ENCODE measurements at regions not wholly inside any gene's neighbourhood (a gene's known extent, or its start where the extent isn't known, plus 50 kb on each side); places are given as distances from the start of the nearest gene placed in this dataset.

DNA sequence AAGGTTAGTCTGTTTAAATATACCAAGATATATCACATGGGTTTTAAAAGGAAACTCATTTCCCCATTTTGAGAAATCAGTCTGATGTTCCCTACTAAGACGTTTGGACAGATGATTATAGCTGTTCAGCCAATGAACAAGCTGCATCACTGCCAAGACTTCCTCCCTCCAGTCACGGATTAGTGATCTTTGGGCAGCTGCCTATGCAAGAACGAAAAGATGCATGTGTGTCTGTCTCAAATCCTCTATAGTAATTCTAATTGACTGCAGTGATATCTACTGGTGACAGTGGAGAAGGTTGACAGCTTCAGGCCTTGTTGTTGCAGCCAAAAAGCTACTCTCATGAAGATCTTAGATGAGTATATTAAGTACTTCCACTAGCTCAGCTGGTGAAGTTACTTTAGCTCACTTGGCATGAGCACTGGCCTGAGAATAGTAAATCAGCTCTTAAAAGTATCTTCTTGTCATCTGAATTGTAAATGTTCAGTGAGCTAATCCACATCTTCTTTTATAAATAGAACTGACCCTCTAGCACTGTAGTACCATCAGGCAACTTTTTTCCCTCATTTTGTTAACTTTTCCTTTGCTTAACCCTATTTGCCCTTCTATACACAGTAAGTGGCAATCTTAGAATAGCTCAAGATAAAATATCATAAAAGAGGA lies 134.5 kb upstream of the PCDH10 start:
- no peak for FAIRE-seq
- no peak for TF ChIP-seq POLR2AphosphoS5 (IDR thresholded peaks at IDR 0.05; ENCODE audit: low read depth, low read length)
- TF ChIP-seq TAF1 (IDR thresholded peaks at IDR 0.05; ENCODE audit: low read depth, low read length) = no peak
- no peak for TF ChIP-seq POU2F2 (IDR thresholded peaks at IDR 0.05; ENCODE audit: low read depth, low read length)
- no peak for TF ChIP-seq SPI1 (IDR thresholded peaks at IDR 0.05; ENCODE audit: low read depth, low read length)
- TF ChIP-seq PAX5 (IDR thresholded peaks at IDR 0.05; ENCODE audit: insufficient read depth, low read length, severe bottlenecking) = no peak
- no peak for TF ChIP-seq POLR2A (IDR thresholded peaks at IDR 0.05; ENCODE audit: low read depth, low read length)
- DNase-seq (ENCODE audit: insufficient read length, low spot score) = no peak

GRCh38 chr4:133045288-133045687 lies 103.8 kb upstream of the PCDH10 start:
- FAIRE-seq = no peak
- TF ChIP-seq POU2F2 (IDR thresholded peaks at IDR 0.05; ENCODE audit: low read depth, low read length) (no peak), TAF1 (IDR thresholded peaks at IDR 0.05; ENCODE audit: low read depth, low read length) (no peak), POLR2A (IDR thresholded peaks at IDR 0.05; ENCODE audit: low read depth, low read length) (no peak), SPI1 (IDR thresholded peaks at IDR 0.05; ENCODE audit: low read depth, low read length) (no peak)
- no peak for DNase-seq (ENCODE audit: insufficient read length, low spot score)

DNA sequence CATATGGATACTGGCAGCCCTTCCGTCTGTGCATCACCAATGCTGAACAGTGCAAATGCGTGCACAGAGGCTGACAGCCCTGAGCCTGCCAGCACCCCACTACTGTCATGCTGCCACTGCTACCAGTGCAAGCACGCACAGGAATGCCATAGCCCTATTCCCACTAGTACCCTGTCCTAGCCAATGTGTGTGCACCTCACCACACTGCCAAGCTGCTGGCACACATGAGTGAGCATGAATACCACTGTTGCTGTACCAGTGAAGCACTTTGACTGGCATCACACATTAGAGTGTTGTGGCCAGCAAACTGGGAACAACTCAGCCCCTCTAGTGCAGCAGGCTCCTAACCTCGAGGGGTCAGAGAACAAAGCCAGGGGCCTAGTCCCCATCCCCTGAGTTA lies 102.9 kb upstream of the PCDH10 start:
- FAIRE-seq = no peak
- TF ChIP-seq PAX5 (IDR thresholded peaks at IDR 0.05; ENCODE audit: insufficient read depth, low read length, severe bottlenecking) (no peak), POLR2A (IDR thresholded peaks at IDR 0.05; ENCODE audit: low read depth, low read length) (no peak), POU2F2 (IDR thresholded peaks at IDR 0.05; ENCODE audit: low read depth, low read length) (no peak), TAF1 (IDR thresholded peaks at IDR 0.05; ENCODE audit: low read depth, low read length) (no peak), POLR2AphosphoS5 (IDR thresholded peaks at IDR 0.05; ENCODE audit: low read depth, low read length) (no peak)
- no peak for DNase-seq (ENCODE audit: insufficient read length, low spot score)

DNA sequence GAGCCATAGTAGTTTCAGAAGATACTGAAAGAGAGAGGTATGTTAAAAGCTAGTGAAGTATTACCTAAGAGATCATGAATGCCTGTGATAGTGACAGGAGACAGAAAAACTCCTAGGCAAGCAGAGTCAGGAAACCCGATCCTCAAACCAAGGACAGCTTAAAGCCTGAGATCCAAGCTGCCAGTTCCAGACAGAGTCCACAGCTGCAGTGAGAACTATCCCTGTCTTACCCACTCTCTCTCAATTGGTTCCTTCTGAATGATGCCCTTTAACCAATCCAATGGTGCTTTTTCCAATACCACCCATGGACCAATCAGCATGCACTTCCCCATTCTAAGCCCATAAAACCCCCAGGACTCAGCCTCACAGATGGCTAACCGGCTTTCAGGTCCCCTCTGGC lies 90.4 kb upstream of the PCDH10 start:
- FAIRE-seq = no peak
- no peak for DNase-seq (ENCODE audit: insufficient read length, low spot score)
- no peak for TF ChIP-seq TAF1 (IDR thresholded peaks at IDR 0.05; ENCODE audit: low read depth, low read length)
- no peak for TF ChIP-seq POU2F2 (IDR thresholded peaks at IDR 0.05; ENCODE audit: low read depth, low read length)
- TF ChIP-seq SPI1 (IDR thresholded peaks at IDR 0.05; ENCODE audit: low read depth, low read length) = no peak
- no peak for TF ChIP-seq POLR2AphosphoS5 (IDR thresholded peaks at IDR 0.05; ENCODE audit: low read depth, low read length)
- no peak for TF ChIP-seq POLR2A (IDR thresholded peaks at IDR 0.05; ENCODE audit: low read depth, low read length)
- no peak for TF ChIP-seq PAX5 (IDR thresholded peaks at IDR 0.05; ENCODE audit: insufficient read depth, low read length, severe bottlenecking)

DNA sequence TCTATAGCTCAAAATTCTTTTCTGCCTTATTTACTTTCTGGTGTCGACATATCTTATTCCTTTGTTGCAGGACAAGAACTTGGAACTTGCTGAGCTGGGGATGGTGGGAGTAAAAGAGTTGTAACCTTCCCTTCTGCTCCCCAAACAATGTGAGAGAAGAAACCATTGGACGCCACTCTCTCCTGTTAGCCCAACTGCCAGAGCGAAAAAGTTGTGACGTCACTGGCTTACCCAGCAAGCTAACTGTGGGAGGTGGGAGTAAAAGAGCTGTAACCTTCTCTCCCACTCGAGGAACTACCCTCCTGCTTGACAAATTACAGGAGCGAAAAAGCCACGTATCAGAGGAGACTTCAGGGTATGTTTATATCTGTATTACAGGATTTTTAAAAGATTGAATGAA lies 90.0 kb upstream of the PCDH10 start:
- FAIRE-seq = no peak
- TF ChIP-seq TAF1 (IDR thresholded peaks at IDR 0.05; ENCODE audit: low read depth, low read length) (no peak), POU2F2 (IDR thresholded peaks at IDR 0.05; ENCODE audit: low read depth, low read length) (no peak), POLR2A (IDR thresholded peaks at IDR 0.05; ENCODE audit: low read depth, low read length) (no peak), POLR2AphosphoS5 (IDR thresholded peaks at IDR 0.05; ENCODE audit: low read depth, low read length) (no peak)
- DNase-seq (ENCODE audit: insufficient read length, low spot score) = no peak

- TF ChIP-seq TAF1 (IDR thresholded peaks at IDR 0.05; ENCODE audit: low read depth, low read length) = no peak
- TF ChIP-seq POU2F2 (IDR thresholded peaks at IDR 0.05; ENCODE audit: low read depth, low read length) = no peak
- no peak for TF ChIP-seq POLR2A (IDR thresholded peaks at IDR 0.05; ENCODE audit: low read depth, low read length)
- no peak for TF ChIP-seq PAX5 (IDR thresholded peaks at IDR 0.05; ENCODE audit: insufficient read depth, low read length, severe bottlenecking)
- TF ChIP-seq POLR2AphosphoS5 (IDR thresholded peaks at IDR 0.05; ENCODE audit: low read depth, low read length) = no peak
- TF ChIP-seq SPI1 (IDR thresholded peaks at IDR 0.05; ENCODE audit: low read depth, low read length) = no peak
- FAIRE-seq = no peak
- DNase-seq (ENCODE audit: insufficient read length, low spot score) = no peak
These were observed 86.2 kb upstream of the PCDH10 start for GRCh38 chr4:133062851-133063250.

GRCh38 chr4:133068083-133068482 lies 81.0 kb upstream of the PCDH10 start:
- no peak for DNase-seq (ENCODE audit: insufficient read length, low spot score)
- TF ChIP-seq POLR2A (IDR thresholded peaks at IDR 0.05; ENCODE audit: low read depth, low read length) (no peak), POU2F2 (IDR thresholded peaks at IDR 0.05; ENCODE audit: low read depth, low read length) (no peak), PAX5 (IDR thresholded peaks at IDR 0.05; ENCODE audit: insufficient read depth, low read length, severe bottlenecking) (no peak), SPI1 (IDR thresholded peaks at IDR 0.05; ENCODE audit: low read depth, low read length) (no peak), TAF1 (IDR thresholded peaks at IDR 0.05; ENCODE audit: low read depth, low read length) (no peak), POLR2AphosphoS5 (IDR thresholded peaks at IDR 0.05; ENCODE audit: low read depth, low read length) (no peak)
- FAIRE-seq = no peak

DNA sequence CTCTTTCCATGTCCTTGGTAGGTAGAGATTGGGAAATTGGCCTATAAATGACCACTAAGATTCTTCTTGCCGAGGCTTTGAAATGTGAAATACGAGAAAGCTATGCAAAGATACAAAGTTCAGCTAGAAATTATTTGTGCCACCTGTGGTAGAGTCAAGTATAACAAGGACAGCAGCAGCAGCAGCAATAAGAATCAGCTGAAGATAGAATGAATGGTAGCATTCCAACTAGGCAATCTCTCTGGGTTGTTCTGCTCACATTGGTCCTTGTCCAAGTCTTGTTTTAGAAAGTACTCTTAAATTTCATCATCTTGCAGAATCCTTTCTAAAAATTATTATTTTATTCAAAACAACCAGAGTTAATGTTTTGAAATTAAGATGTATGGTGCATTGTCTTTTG lies 67.8 kb upstream of the PCDH10 start:
- TF ChIP-seq POU2F2 (IDR thresholded peaks at IDR 0.05; ENCODE audit: low read depth, low read length) = no peak
- no peak for TF ChIP-seq POLR2AphosphoS5 (IDR thresholded peaks at IDR 0.05; ENCODE audit: low read depth, low read length)
- no peak for TF ChIP-seq SPI1 (IDR thresholded peaks at IDR 0.05; ENCODE audit: low read depth, low read length)
- TF ChIP-seq TAF1 (IDR thresholded peaks at IDR 0.05; ENCODE audit: low read depth, low read length) = no peak
- no peak for DNase-seq (ENCODE audit: insufficient read length, low spot score)
- FAIRE-seq = no peak

DNA sequence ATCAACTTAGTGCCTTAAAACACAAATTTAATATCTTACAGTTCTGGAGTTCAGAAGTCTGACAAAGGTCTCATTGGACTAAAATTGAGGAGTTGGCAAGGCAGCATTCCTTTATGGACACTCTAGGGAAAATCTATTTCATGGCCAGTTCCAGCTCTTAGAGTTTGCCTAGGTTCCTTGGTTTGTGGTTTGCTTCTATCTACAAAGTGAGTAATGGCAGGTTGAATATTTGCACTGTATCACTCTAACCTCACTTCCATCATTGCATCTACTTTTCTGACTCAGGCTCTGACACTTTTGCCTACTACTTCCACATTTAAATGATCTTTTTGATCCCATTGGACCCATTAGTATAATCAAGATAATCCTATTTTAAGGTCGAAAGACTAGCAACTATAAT lies 64.7 kb upstream of the PCDH10 start:
- DNase-seq (ENCODE audit: insufficient read length, low spot score) = no peak
- FAIRE-seq = no peak
- TF ChIP-seq TAF1 (IDR thresholded peaks at IDR 0.05; ENCODE audit: low read depth, low read length) (no peak), POLR2AphosphoS5 (IDR thresholded peaks at IDR 0.05; ENCODE audit: low read depth, low read length) (no peak), POLR2A (IDR thresholded peaks at IDR 0.05; ENCODE audit: low read depth, low read length) (no peak), PAX5 (IDR thresholded peaks at IDR 0.05; ENCODE audit: insufficient read depth, low read length, severe bottlenecking) (no peak), POU2F2 (IDR thresholded peaks at IDR 0.05; ENCODE audit: low read depth, low read length) (no peak), SPI1 (IDR thresholded peaks at IDR 0.05; ENCODE audit: low read depth, low read length) (no peak)

GRCh38 chr4:133095591-133095990 lies 53.5 kb upstream of the PCDH10 start:
- FAIRE-seq (no peak), DNase-seq (ENCODE audit: insufficient read length, low spot score) (no peak)
- TF ChIP-seq PAX5 (IDR thresholded peaks at IDR 0.05; ENCODE audit: insufficient read depth, low read length, severe bottlenecking) (no peak), POLR2AphosphoS5 (IDR thresholded peaks at IDR 0.05; ENCODE audit: low read depth, low read length) (no peak), POU2F2 (IDR thresholded peaks at IDR 0.05; ENCODE audit: low read depth, low read length) (no peak), SPI1 (IDR thresholded peaks at IDR 0.05; ENCODE audit: low read depth, low read length) (no peak), POLR2A (IDR thresholded peaks at IDR 0.05; ENCODE audit: low read depth, low read length) (no peak), TAF1 (IDR thresholded peaks at IDR 0.05; ENCODE audit: low read depth, low read length) (no peak)

Data from GM12891 (cell line).